NCI-H524 (cell line): ENCODE measurements at regions not wholly inside any gene's neighbourhood (a gene's known extent, or its start where the extent isn't known, plus 50 kb on each side); places are given as distances from the start of the nearest gene placed in this dataset.
"Not testable (repeated sequence)": the region's sequence is repeated elsewhere in the genome, so short reads cannot be mapped to it uniquely, and the experiment has no call there.

ENCODE experiments used
- DNase-seq, 2 experiments: peaks; one replicate each; lab custom pipeline; 2025; lab: John Stamatoyannopoulos, UW

- DNase-seq = no peak
Observed at GRCh38 chr7:131014906-131015656, 281.1 kb upstream of the KLF14 start.

GRCh38 chr7:131015657-131015958 lies 281.6 kb upstream of the KLF14 start:
- DNase-seq = no peak

GRCh38 chr7:131016230-131016629 lies 282.2 kb upstream of the KLF14 start:
- no peak for DNase-seq

GRCh38 chr7:131019351-131019750 lies 285.3 kb upstream of the KLF14 start:
- no peak for DNase-seq

- no peak for DNase-seq
Observed at GRCh38 chr7:131020759-131021261, 286.8 kb upstream of the KLF14 start.

GRCh38 chr7:131021460-131021859 lies 287.5 kb upstream of the KLF14 start:
- no peak for DNase-seq

- no peak for DNase-seq
Observed at GRCh38 chr7:131021902-131022301, 287.9 kb upstream of the KLF14 start.

- DNase-seq = peak; percentile 37 to 58
Observed at GRCh38 chr7:131026297-131027000, 292.4 kb upstream of the KLF14 start.

- DNase-seq = peak; percentile 78 to 87
Observed at GRCh38 chr7:131027287-131027773, 293.3 kb upstream of the KLF14 start.

- DNase-seq = no peak
Observed at GRCh38 chr7:131028295-131028694, 294.3 kb upstream of the KLF14 start.

GRCh38 chr7:131029002-131029401 lies 295.0 kb upstream of the KLF14 start:
- DNase-seq = no peak

- DNase-seq = no peak
Observed at GRCh38 chr7:131031099-131031868, 296.4 kb upstream of the MKLN1 start.

GRCh38 chr7:131032786-131033185 lies 294.9 kb upstream of the MKLN1 start:
- no peak for DNase-seq

GRCh38 chr7:131034166-131034881 lies 293.4 kb upstream of the MKLN1 start:
- no peak for DNase-seq

- DNase-seq = no peak
Observed at GRCh38 chr7:131035088-131035770, 292.4 kb upstream of the MKLN1 start.

GRCh38 chr7:131038153-131038552 lies 289.5 kb upstream of the MKLN1 start:
- DNase-seq = no peak

GRCh38 chr7:131039355-131039762 lies 288.3 kb upstream of the MKLN1 start:
- DNase-seq = no peak

- DNase-seq = no peak
Observed at GRCh38 chr7:131039836-131040235, 287.8 kb upstream of the MKLN1 start.

- DNase-seq = peak; percentile 40 to 54
Observed at GRCh38 chr7:131040467-131040932, 287.2 kb upstream of the MKLN1 start.

- DNase-seq = not testable (repeated sequence)
Observed at GRCh38 chr7:131041012-131041695, 286.5 kb upstream of the MKLN1 start.
